ENCODE measurements at regions not wholly inside any gene's neighbourhood (a gene's known extent, or its start where the extent isn't known, plus 50 kb on each side); places are given as distances from the start of the nearest gene placed in this dataset.
A peak's percentile ranks its signal among the peaks of the same experiment; 100 is the strongest.

GRCh38 chr13:104315606-104316005 is 1249.4 kb upstream of the SLC10A2 start:
- peak; percentile 99 for DNase-seq (ENCODE audit: low spot score)

- peak; percentile 84 for DNase-seq (ENCODE audit: low spot score)
Observed at GRCh38 chr13:104314926-104315535, 1248.8 kb upstream of the SLC10A2 start.

GRCh38 chr13:104314321-104314720 is 1248.1 kb upstream of the SLC10A2 start:
- no peak for DNase-seq (ENCODE audit: low spot score)

GRCh38 chr13:104310861-104311260 is 1244.6 kb upstream of the SLC10A2 start:
- peak; percentile 92 for DNase-seq (ENCODE audit: low spot score)

- peak; percentile 50 for DNase-seq (ENCODE audit: low spot score)
Observed at GRCh38 chr13:104309431-104309830, 1243.2 kb upstream of the SLC10A2 start.

- DNase-seq (ENCODE audit: low spot score) = no peak
Observed at GRCh38 chr13:104301171-104301975, 1235.2 kb upstream of the SLC10A2 start.

- DNase-seq (ENCODE audit: low spot score) = no peak
Observed at GRCh38 chr13:104297075-104297474, 1230.9 kb upstream of the SLC10A2 start.

GRCh38 chr13:104296286-104296685 is 1230.1 kb upstream of the SLC10A2 start:
- no peak for DNase-seq (ENCODE audit: low spot score)

- DNase-seq (ENCODE audit: low spot score) = no peak
Observed at GRCh38 chr13:104295537-104295936, 1229.3 kb upstream of the SLC10A2 start.

- DNase-seq (ENCODE audit: low spot score) = peak; percentile 36
Observed at GRCh38 chr13:104289400-104289799, 1223.2 kb upstream of the SLC10A2 start.

GRCh38 chr13:104288496-104288895 is 1222.3 kb upstream of the SLC10A2 start:
- DNase-seq (ENCODE audit: low spot score) = no peak

- DNase-seq (ENCODE audit: low spot score) = peak; percentile 70
Observed at GRCh38 chr13:104286566-104287290, 1220.5 kb upstream of the SLC10A2 start.

GRCh38 chr13:104281910-104282309 is 1215.7 kb upstream of the SLC10A2 start:
- DNase-seq (ENCODE audit: low spot score) = no peak

GRCh38 chr13:104270731-104271130 is 1204.5 kb upstream of the SLC10A2 start:
- DNase-seq (ENCODE audit: low spot score) = no peak

- DNase-seq (ENCODE audit: low spot score) = no peak
Observed at GRCh38 chr13:104267206-104267811, 1201.1 kb upstream of the SLC10A2 start.

GRCh38 chr13:104256701-104257100 is 1190.5 kb upstream of the SLC10A2 start:
- peak; percentile 64 for DNase-seq (ENCODE audit: low spot score)

- DNase-seq (ENCODE audit: low spot score) = peak; percentile 21
Observed at GRCh38 chr13:104253063-104253680, 1187.0 kb upstream of the SLC10A2 start.

GRCh38 chr13:104251931-104252330 is 1185.7 kb upstream of the SLC10A2 start:
- DNase-seq (ENCODE audit: low spot score) = no peak

GRCh38 chr13:104246955-104247354 is 1180.7 kb upstream of the SLC10A2 start:
- no peak for DNase-seq (ENCODE audit: low spot score)

- no peak for DNase-seq (ENCODE audit: low spot score)
Observed at GRCh38 chr13:104206450-104207044, 1140.3 kb upstream of the SLC10A2 start.

- no peak for DNase-seq (ENCODE audit: low spot score)
Observed at GRCh38 chr13:104204177-104204576, 1138.0 kb upstream of the SLC10A2 start.

GRCh38 chr13:104198801-104199200 is 1132.6 kb upstream of the SLC10A2 start:
- no peak for DNase-seq (ENCODE audit: low spot score)

Data from kidney tubule cell (primary cell).